DND-41 (cell line): ENCODE measurements at regions not wholly inside any gene's neighbourhood (a gene's known extent, or its start where the extent isn't known, plus 50 kb on each side); places are given as distances from the start of the nearest gene placed in this dataset.

Source experiments
- ATAC-seq: fragments of 200-7000 bp; cut with Tn5 transposase; 3 replicates; pipeline ENCODE4 v1.9.1; 2021; ENCODE audit warnings: low read depth; ENCODE audit not compliant: insufficient read depth
- DNase-seq: peaks from one replicate; pipeline ENCODE4 v3.0.0-alpha.2; 2020
- H2AFZ ChIP-seq: 2 replicates; pipeline ENCODE4 v1.6.0; 2012; ENCODE audit warnings: low read depth, low read length
- H3K27ac ChIP-seq: 2 replicates; pipeline ENCODE4 v1.5.1; 2012; ENCODE audit warnings: low read length, inconsistent platforms
- H3K27me3 ChIP-seq: fragments of 200-600 bp; sonication (generic); 2 replicates; pipeline ENCODE4 v1.6.0; 2012; ENCODE audit warnings: low read length, mild to moderate bottlenecking, inconsistent platforms; ENCODE audit not compliant: insufficient read depth, poor library complexity
- H3K36me3 ChIP-seq: 2 replicates; pipeline ENCODE4 v1.5.1; 2012; ENCODE audit warnings: low read length, inconsistent platforms; ENCODE audit not compliant: insufficient read depth
- H3K4me1 ChIP-seq: 2 replicates; pipeline ENCODE4 v1.5.1; 2012; ENCODE audit warnings: mild to moderate bottlenecking, low read length; ENCODE audit not compliant: insufficient read depth
- H3K4me2 ChIP-seq: 2 replicates; pipeline ENCODE4 v1.6.0; 2012; ENCODE audit warnings: mild to moderate bottlenecking, moderate library complexity, low read length, inconsistent platforms; ENCODE audit not compliant: insufficient read depth
- H3K4me3 ChIP-seq, 2 experiments: fragments of 200-600 bp in 1 of 2; shearing (Covaris generic) in 1 of 2; 2 replicates each; pipeline ENCODE4 v1.5.1; 2012 to 2016; ENCODE audit warnings: inconsistent platforms in 2 of 2, low read length in 2 of 2, mild to moderate bottlenecking in 2 of 2, low read depth in 1 of 2, moderate library complexity in 1 of 2
- H3K79me2 ChIP-seq: 2 replicates; pipeline ENCODE4 v1.6.0; 2012; ENCODE audit warnings: low read length, inconsistent platforms; ENCODE audit not compliant: insufficient read depth
- H3K9ac ChIP-seq: 2 replicates; pipeline ENCODE4 v1.6.0; 2012; ENCODE audit warnings: low read depth, mild to moderate bottlenecking, inconsistent platforms, low read length, moderate library complexity
- H3K9me3 ChIP-seq: 2 replicates; pipeline ENCODE4 v1.5.1; 2012; ENCODE audit warnings: low read length, moderate library complexity, mild to moderate bottlenecking, inconsistent platforms; ENCODE audit not compliant: insufficient read depth, severe bottlenecking
- H4K20me1 ChIP-seq: 2 replicates; pipeline ENCODE4 v1.6.0; 2012; ENCODE audit warnings: low read length; ENCODE audit not compliant: insufficient read depth
- EZH2 ChIP-seq: IDR thresholded peaks from 3 replicates; pipeline ENCODE4 v1.6.1; 2012; ENCODE audit warnings: borderline replicate concordance, low read depth, mild to moderate bottlenecking, moderate library complexity, low read length, inconsistent platforms; ENCODE audit not compliant: severe bottlenecking
- TF ChIP-seq, protein P1 (sequence below): IDR thresholded peaks from 2 replicates; pipeline ENCODE4 v1.5.1; 2012; ENCODE audit warnings: borderline replicate concordance, low read length, moderate library complexity, mild to moderate bottlenecking; ENCODE audit not compliant: poor library complexity, severe bottlenecking; ENCODE audit errors: extremely low read depth

DNA sequence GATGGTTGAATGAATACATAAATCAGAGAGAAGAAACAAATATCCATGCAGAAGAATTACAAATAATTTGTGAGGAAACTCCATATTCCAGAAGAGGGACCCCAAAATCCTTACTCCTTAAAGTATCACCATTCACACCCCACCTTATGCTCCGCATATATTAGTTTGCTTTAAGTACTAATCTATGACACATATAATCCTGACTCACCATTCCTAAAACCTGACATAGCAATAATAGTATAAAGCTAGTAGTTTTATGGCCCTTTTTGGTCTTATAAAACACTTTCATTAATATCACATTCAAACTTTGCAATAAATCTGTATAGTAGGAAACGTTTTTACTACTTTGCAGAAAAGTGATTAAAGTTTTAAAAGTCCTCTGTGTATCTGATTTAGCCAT lies 719.0 kb upstream of the SLC39A10 start:
- Histone ChIP-seq H3K4me3 (no peak overlapping the region), H2AFZ (no peak overlapping the region), H3K27ac (no peak overlapping the region), H3K27me3 (no peaks in the 10 kb centered on the region), H3K36me3 (no peaks in the 10 kb centered on the region), H3K4me1 (no peaks in the 10 kb centered on the region), H3K9ac (no peak overlapping the region), H3K79me2 (no peaks in the 10 kb centered on the region), H4K20me1 (no peaks in the 10 kb centered on the region), H3K4me2 (no peak overlapping the region), H3K9me3 (no peaks in the 10 kb centered on the region)
- ATAC-seq (no peak), DNase-seq (no peak)
- TF ChIP-seq, protein P1, sequence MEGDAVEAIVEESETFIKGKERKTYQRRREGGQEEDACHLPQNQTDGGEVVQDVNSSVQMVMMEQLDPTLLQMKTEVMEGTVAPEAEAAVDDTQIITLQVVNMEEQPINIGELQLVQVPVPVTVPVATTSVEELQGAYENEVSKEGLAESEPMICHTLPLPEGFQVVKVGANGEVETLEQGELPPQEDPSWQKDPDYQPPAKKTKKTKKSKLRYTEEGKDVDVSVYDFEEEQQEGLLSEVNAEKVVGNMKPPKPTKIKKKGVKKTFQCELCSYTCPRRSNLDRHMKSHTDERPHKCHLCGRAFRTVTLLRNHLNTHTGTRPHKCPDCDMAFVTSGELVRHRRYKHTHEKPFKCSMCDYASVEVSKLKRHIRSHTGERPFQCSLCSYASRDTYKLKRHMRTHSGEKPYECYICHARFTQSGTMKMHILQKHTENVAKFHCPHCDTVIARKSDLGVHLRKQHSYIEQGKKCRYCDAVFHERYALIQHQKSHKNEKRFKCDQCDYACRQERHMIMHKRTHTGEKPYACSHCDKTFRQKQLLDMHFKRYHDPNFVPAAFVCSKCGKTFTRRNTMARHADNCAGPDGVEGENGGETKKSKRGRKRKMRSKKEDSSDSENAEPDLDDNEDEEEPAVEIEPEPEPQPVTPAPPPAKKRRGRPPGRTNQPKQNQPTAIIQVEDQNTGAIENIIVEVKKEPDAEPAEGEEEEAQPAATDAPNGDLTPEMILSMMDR: no peak
- no peak for TF ChIP-seq EZH2

DNA sequence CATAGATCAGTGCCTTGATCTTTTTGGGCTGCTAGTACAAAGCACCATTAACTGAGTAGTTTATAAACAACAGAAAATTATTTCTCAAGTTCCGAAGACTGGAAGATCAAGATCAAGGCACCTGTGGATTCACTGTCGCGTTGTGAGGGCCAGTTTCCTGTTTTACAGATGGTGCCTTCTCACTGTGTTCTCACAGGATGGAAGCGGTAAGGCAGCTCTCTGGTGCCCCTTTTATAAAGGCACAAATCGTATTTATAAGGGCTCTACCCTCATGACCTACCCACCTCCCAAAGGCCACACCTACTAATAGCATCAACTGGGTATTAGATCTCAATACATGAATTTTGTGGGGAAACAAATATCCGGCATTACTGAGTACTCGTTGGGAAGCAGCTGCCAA lies 729.5 kb upstream of the SLC39A10 start:
- Histone ChIP-seq H2AFZ (no peak overlapping the region), H3K36me3 (no peaks in the 10 kb centered on the region), H3K4me2 (no peak overlapping the region), H3K27ac (no peak overlapping the region), H3K79me2 (no peaks in the 10 kb centered on the region), H3K4me1 (no peaks in the 10 kb centered on the region), H3K27me3 (no peaks in the 10 kb centered on the region), H4K20me1 (no peaks in the 10 kb centered on the region), H3K4me3 (no peak overlapping the region), H3K9me3 (no peaks in the 10 kb centered on the region), H3K9ac (no peak overlapping the region)
- no peak for TF ChIP-seq EZH2
- TF ChIP-seq, protein P1: no peak
- ATAC-seq (peak; percentile 53), DNase-seq (no peak)

DNA sequence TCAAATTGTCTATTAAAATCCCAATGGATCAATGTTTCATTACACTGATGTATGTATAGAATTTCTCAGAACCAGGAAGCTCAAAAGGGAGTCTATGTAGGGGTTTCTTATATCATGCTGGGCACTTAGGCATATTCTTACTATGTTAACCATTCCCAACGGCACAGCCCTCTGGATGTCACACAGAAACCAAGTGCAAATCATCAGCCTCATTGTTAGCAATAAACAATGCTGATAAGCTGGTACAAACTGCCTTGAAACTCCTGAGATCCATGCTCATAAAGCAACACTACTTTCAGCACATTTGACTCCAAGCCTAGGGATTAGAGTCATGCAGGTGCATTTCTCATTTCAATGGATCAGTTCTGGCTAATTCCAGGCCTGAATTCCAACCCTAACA lies 730.2 kb upstream of the SLC39A10 start:
- H4K20me1 ChIP-seq: no peaks in the 10 kb centered on the region
- H3K36me3 ChIP-seq: no peaks in the 10 kb centered on the region
- no peak overlapping the region for H3K4me2 ChIP-seq
- DNase-seq (no peak), ATAC-seq (no peak)
- TF ChIP-seq EZH2: no peak
- TF ChIP-seq, protein P1: no peak
- H3K4me3 ChIP-seq: no peak overlapping the region
- H3K79me2 ChIP-seq: no peaks in the 10 kb centered on the region
- H3K27ac ChIP-seq: no peak overlapping the region
- no peaks in the 10 kb centered on the region for H3K9me3 ChIP-seq
- H3K9ac ChIP-seq: no peak overlapping the region
- H3K27me3 ChIP-seq: no peaks in the 10 kb centered on the region
- no peaks in the 10 kb centered on the region for H3K4me1 ChIP-seq
- H2AFZ ChIP-seq: no peak overlapping the region

DNA sequence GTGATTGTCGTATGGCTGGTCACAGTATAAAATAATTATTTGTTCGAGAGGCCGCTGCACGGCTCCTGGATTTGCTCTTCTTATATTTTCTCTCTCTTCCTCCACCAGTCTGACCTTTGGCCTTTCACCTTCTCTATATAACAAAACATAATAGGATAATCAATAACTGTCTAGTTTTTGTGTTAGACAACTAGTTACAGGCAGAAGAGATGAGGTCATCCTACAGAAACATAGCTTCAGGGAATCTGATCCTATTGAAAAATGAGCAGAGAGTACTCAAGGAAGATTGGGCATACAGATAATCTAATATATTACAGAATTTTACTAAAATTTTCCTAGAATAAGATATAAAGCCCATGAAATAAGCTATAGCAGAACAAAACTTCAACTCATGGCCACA lies 731.3 kb upstream of the SLC39A10 start:
- no peaks in the 10 kb centered on the region for H4K20me1 ChIP-seq
- H3K9me3 ChIP-seq: no peaks in the 10 kb centered on the region
- H3K79me2 ChIP-seq: no peaks in the 10 kb centered on the region
- no peak overlapping the region for H3K4me3 ChIP-seq
- no peaks in the 10 kb centered on the region for H3K36me3 ChIP-seq
- H2AFZ ChIP-seq: no peak overlapping the region
- no peak for ATAC-seq
- H3K4me1 ChIP-seq: no peaks in the 10 kb centered on the region
- H3K4me2 ChIP-seq: no peak overlapping the region
- no peak for TF ChIP-seq EZH2
- TF ChIP-seq, protein P1: no peak
- H3K27ac ChIP-seq: no peak overlapping the region
- no peaks in the 10 kb centered on the region for H3K27me3 ChIP-seq
- no peak for DNase-seq
- H3K9ac ChIP-seq: no peak overlapping the region
